ENCODE measurements at regions not wholly inside any gene's neighbourhood (a gene's known extent, or its start where the extent isn't known, plus 50 kb on each side); places are given as distances from the start of the nearest gene placed in this dataset.

DNA sequence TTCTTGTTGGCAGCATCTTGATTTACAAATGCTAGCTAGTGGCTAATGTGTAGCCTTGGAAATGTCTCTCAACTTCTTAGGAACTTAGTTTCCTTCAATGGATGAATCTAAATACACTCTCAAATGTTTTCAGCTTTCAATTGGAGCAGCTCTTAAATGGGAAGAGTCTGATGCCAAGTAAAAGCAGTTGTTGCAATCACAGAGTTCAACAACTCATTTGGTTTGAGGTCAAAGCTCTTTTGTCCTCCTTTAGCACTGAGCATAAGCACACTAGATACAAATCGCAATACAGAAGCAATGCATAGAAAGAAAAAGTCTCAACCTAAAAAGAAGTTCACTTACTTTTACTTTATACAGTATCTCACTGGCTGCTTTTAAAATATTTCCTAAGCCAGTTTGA, 986.1 kb upstream of the FLRT2 start (continued):
- TF ChIP-seq CTCF (conservative IDR thresholded peaks at IDR 0.05; ENCODE audit: low read depth in 2 of 2) (no peak), EZH2phosphoT487 (IDR thresholded peaks at IDR 0.05; ENCODE audit: unreplicated experiment) (no peak), POLR2AphosphoS5 (IDR thresholded peaks at IDR 0.05; ENCODE audit: low read depth) (no peak)

DNA sequence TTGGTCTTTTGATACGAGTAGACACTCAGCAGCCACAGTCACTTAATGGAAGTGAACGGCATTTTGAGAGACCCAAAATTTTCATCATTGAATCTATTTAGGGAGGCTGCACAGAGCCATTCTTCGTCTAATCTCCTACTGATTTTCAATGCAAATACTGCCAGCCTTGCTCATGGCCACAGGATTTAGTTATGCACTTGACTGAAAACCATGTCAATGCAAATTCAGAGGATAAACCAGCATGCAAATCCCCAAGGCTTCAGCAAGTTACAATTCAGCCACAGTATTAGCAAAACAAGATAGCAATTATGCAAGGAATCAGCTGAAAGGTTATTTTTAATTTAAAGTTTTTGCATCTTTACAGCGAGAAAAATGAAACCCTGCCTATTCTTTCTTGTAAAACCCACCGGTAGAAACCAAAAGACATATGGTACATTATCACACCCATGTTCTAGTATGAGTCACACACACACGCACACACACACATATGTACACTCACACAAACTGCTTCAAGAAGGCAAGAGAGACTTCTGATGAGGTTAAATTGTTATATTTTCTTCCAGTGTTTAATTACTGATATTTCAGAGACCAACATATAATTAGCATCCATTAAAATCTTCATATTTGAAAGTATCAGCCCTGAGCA, 985.3 kb upstream of the FLRT2 start:
- no peaks in the 10 kb centered on the region for H4K20me1 ChIP-seq (replicated peaks; ENCODE audit: insufficient read depth)
- H3K27me3 Mint-ChIP-seq (ENCODE audit: insufficient read depth, low read depth, poor library complexity): peaks cover 2% of the 10 kb centered on the region
- peaks cover 5% of the 10 kb centered on the region; the same call in 1 of the 2 replicates for H3K9me2 ChIP-seq (ENCODE audit: insufficient read depth)
- no peaks in the 10 kb centered on the region for H3F3A ChIP-seq (replicated peaks; ENCODE audit: low read depth)
- 0 out of 2 replicates have a peak overlapping the region, but pooled peaks have one; percentile 15 for H3K27ac ChIP-seq (ENCODE audit: low read depth)
- ATAC-seq (no peak), DNase-seq (ENCODE audit: low spot score) (no peak)
- H3K4me1 ChIP-seq (ENCODE audit: insufficient read depth): peaks cover 17% of the 10 kb centered on the region
- H3K36me3 Mint-ChIP-seq (ENCODE audit: low read depth): no peaks in the 10 kb centered on the region
- H2AFZ ChIP-seq: no peak overlapping the region; the same call in 1 of the 2 replicates
- H3K27ac Mint-ChIP-seq: peak overlapping the region; percentile 17; the same call in 1 of the 2 replicates
- peak overlapping the region; percentile 40; the same call in 1 of the 2 replicates for H3K4me2 ChIP-seq
- H3K27me3 ChIP-seq (ENCODE audit: insufficient read depth): no peaks in the 10 kb centered on the region
- peaks cover 20% of the 10 kb centered on the region for H3K4me1 Mint-ChIP-seq
- no peak overlapping the region for H3K4me3 Mint-ChIP-seq
- H3K4me3 ChIP-seq: peak overlapping the region; percentile 14; the same call in 1 of the 2 replicates
- H3K36me3 ChIP-seq (ENCODE audit: insufficient read depth): no peaks in the 10 kb centered on the region
- H3K79me2 ChIP-seq (replicated peaks; ENCODE audit: insufficient read depth): no peaks in the 10 kb centered on the region
- H3K9me3 Mint-ChIP-seq: no peaks in the 10 kb centered on the region
- TF ChIP-seq CTCF (conservative IDR thresholded peaks at IDR 0.05; ENCODE audit: low read depth in 2 of 2) (no peak), JUNB (IDR thresholded peaks at IDR 0.05; ENCODE audit: unreplicated experiment) (no peak), EZH2phosphoT487 (IDR thresholded peaks at IDR 0.05; ENCODE audit: unreplicated experiment) (no peak), NANOG (IDR thresholded peaks at IDR 0.05; ENCODE audit: borderline replicate concordance) (no peak), POLR2AphosphoS5 (IDR thresholded peaks at IDR 0.05; ENCODE audit: low read depth) (no peak), ZNF114 (CRISPR knock-in tag; IDR thresholded peaks at IDR 0.05) (no peak)
- TF ChIP-seq, protein P1, sequence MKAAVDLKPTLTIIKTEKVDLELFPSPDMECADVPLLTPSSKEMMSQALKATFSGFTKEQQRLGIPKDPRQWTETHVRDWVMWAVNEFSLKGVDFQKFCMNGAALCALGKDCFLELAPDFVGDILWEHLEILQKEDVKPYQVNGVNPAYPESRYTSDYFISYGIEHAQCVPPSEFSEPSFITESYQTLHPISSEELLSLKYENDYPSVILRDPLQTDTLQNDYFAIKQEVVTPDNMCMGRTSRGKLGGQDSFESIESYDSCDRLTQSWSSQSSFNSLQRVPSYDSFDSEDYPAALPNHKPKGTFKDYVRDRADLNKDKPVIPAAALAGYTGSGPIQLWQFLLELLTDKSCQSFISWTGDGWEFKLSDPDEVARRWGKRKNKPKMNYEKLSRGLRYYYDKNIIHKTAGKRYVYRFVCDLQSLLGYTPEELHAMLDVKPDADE (IDR thresholded peaks at IDR 0.05): no peak
- TF ChIP-seq, protein P2, sequence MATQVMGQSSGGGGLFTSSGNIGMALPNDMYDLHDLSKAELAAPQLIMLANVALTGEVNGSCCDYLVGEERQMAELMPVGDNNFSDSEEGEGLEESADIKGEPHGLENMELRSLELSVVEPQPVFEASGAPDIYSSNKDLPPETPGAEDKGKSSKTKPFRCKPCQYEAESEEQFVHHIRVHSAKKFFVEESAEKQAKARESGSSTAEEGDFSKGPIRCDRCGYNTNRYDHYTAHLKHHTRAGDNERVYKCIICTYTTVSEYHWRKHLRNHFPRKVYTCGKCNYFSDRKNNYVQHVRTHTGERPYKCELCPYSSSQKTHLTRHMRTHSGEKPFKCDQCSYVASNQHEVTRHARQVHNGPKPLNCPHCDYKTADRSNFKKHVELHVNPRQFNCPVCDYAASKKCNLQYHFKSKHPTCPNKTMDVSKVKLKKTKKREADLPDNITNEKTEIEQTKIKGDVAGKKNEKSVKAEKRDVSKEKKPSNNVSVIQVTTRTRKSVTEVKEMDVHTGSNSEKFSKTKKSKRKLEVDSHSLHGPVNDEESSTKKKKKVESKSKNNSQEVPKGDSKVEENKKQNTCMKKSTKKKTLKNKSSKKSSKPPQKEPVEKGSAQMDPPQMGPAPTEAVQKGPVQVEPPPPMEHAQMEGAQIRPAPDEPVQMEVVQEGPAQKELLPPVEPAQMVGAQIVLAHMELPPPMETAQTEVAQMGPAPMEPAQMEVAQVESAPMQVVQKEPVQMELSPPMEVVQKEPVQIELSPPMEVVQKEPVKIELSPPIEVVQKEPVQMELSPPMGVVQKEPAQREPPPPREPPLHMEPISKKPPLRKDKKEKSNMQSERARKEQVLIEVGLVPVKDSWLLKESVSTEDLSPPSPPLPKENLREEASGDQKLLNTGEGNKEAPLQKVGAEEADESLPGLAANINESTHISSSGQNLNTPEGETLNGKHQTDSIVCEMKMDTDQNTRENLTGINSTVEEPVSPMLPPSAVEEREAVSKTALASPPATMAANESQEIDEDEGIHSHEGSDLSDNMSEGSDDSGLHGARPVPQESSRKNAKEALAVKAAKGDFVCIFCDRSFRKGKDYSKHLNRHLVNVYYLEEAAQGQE (IDR thresholded peaks at IDR 0.05; ENCODE audit: unreplicated experiment): no peak

All from GM23338 (cell line).